ENCODE measurements at regions not wholly inside any gene's neighbourhood (a gene's known extent, or its start where the extent isn't known, plus 50 kb on each side); places are given as distances from the start of the nearest gene placed in this dataset.
A peak's percentile ranks its signal among the peaks of the same experiment; 100 is the strongest.

- DNase-seq: no peak
These were observed 54.6 kb downstream of the ZFP36L2 start for GRCh38 chr2:43171789-43172188.

- no peak for DNase-seq
These were observed 55.9 kb downstream of the ZFP36L2 start for GRCh38 chr2:43170405-43171105.

DNA sequence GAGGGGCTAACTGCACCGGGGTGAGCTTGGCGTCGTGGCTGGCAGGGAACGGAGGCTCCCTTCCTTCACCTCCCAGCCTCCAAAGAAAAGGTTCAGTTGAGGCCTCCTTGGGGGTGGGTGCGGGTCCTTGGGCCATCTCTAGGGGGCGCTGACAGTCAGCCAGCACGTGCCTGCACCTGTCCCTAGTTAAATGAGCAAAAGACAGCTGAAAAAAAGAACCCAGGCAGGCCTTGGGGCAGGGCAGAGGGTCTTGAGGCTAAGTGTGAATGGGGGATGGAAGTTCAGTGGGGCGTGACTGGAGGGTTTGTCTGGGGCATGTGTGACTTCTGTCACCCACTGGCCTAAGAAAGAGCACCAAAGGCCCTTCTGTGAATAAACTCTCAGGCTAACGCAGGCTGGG, 56.4 kb downstream of the ZFP36L2 start:
- peak; percentile 85 for DNase-seq

- DNase-seq: peak; percentile 78
These were observed 57.1 kb downstream of the ZFP36L2 start for GRCh38 chr2:43169099-43169945.

GRCh38 chr2:43168016-43168369, 58.4 kb downstream of the ZFP36L2 start:
- DNase-seq: no peak

DNA sequence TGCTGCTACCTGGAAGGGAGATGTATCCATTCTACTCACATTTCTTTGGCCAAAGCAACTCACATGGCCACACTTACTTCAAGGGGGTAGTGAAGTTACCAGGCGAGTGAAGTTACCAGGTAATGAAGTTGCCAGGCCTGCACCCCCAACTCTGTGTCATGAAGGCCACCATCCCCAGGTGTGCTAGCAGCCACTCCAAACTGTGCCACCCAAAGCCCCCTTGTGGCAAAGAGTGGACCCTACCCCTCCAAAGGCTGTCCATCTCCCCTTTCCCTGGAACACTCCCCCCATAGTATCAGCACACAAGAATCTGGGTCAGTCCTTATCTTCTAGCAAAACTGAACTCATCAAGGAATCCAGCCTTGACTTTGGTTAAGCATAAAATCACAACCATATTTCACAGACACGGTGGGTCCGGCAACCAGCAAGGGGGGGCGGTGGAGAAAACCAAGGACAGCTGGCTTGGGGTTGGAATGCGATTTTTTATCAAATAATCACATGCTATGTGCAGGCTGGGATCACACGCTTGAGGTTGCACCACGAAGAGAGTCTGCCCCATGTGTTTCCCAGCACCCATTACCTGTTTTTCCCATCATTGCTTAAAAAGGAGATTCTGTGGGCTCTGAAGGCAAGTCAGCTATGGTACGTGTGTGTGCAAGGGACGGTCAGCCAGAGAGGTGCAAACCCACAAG, 60.9 kb downstream of the ZFP36L2 start:
- DNase-seq: no peak

DNA sequence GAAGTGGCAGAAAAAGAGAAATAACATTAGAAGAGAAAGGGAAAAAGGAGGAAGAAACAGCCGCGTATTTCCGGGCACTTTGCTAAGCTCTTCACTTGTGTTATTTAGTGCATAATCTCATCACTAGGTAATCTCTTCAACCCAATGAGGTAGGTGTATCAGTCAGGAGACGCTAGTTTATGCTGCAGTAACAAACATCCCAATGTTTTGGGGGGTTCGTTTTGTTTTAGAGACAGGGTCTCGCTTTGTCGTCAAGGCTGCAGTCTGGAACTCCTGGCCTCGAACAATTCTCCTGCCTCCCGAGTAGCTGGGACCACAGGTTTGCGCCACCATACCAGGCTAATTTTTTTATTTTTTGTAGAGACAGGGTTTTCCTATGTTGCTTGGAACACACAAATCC, 61.7 kb downstream of the ZFP36L2 start:
- DNase-seq: no peak

DNA sequence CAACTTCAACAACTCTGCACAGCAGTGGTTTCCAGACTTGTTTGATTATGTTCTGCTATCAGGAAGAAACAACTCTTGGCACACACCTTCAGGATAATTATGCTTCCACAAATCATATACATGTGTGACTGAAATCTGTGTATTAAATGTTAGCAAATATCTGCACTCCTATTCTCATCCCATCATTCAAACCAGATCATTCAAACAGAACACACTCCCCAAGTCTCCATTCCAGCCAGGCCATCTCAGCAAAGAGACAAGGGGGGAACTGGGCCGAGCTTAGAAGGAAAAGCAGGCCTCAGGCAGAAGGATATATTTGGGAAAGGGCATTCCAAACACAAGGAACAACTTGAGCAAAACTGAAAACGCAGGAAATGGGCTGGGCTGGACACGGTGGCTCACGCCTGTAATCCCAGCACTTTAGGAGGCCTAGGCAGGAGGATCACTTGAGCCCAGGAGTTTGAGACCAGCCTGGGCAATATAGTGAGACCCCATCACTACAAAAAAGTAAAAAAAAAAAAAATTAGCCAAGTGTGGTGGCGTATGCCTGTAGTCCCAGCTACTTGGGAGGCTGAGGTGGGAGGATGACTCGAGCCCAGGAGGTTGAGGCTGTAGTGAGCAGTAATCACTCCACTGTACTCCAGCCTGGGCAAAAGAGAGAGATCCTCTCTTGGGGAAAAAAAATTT, 62.7 kb downstream of the ZFP36L2 start:
- DNase-seq: no peak

- DNase-seq: no peak
These were observed 64.0 kb downstream of the ZFP36L2 start for GRCh38 chr2:43162511-43162776.

GRCh38 chr2:43161650-43162510, 64.5 kb downstream of the ZFP36L2 start:
- DNase-seq: no peak

GRCh38 chr2:43160778-43161177, 65.6 kb downstream of the ZFP36L2 start:
- no peak for DNase-seq

- peak; percentile 75 for DNase-seq
These were observed 66.6 kb downstream of the ZFP36L2 start for GRCh38 chr2:43159797-43160196.

DNA sequence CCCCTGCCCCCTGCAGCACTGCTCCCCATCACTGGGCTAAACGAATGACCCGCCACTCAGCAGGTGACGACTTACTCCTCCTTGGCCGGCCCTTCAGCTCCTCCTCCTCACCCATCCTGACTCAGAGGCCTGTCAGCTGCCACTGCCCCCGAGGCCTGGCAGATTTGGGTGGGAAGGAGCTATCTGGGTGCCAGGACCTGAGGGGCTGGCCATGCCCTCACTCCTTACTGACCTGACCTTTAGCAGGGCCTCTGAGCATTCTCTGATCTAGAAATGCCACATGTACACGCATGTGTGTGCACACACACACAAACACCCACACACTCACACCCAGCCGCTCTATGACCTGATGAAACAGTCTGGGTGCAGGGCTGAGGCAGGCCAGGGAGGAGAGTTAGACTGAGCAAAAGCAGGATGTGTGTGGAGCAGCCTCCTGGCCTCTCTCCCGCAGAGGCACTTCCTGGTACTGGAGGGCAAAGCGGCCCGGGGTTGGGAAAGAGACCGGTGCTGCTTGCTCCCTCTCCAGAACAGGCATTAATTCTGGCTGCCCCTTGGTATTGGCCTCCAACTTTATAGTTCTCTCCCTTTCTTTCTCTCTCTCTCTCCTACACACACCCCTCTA, 68.0 kb downstream of the ZFP36L2 start:
- peak; percentile 84 for DNase-seq

DNA sequence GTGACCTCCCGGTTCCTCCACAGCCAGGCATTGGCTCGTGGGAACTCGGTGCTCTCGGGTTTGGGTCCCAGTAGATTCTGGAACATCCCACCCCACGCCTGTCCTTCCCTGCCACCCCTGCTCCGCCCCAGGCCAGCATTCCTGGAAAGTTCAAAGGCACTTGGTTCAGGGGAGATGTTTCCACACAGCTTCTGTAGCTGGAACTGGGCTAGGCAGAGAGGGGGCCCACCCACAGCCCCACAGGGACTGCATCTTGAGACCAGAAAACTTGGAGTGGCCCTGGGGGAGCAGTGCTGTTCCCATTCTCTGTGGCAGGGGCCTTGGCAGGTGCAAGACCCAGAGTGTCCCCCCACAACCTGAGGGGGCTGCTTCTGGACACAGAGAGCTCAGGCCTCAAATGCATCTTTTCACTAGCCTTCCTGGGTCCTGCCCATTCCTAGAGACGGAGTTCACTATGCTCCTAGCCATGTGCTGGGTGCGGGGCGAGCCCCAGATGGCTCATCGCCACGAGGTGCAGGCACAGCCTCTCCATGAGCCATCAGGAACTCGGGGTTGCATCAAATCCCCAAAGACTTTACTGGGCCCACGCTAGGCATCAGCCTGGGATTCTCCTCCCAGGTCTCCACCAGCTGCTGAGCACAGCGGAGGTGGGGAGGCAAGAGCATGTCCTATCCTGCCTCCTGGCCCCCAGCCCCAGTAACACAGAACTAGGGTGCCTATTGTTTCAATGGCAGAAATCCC, 68.7 kb downstream of the ZFP36L2 start:
- no peak for DNase-seq

DNA sequence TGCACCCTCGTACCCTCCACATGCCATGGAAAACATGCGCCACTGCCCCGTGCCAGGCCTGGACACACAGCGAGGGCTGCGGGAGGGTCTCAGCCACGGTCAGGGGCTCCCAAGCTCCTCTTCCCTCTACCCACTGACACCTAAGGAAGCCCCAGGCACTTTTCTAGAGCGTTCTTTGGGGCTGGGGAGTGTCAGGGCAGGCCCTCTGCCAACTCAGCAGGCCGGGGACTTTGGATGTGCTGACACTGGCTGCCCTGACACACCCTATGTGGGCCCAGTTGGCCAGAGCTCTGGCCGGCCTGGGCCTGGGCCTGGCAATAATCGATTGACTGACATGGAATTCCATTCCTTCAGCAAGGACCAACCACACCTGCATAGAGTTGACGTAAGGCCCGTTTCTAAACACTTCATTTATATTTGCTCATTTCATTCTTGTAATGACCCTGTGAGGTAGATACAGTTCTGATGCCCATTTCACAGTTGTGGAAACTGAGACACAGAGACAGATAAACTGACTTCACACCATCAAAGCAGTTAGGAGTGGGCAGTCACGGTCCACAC, 70.5 kb downstream of the ZFP36L2 start:
- DNase-seq: no peak

DNA sequence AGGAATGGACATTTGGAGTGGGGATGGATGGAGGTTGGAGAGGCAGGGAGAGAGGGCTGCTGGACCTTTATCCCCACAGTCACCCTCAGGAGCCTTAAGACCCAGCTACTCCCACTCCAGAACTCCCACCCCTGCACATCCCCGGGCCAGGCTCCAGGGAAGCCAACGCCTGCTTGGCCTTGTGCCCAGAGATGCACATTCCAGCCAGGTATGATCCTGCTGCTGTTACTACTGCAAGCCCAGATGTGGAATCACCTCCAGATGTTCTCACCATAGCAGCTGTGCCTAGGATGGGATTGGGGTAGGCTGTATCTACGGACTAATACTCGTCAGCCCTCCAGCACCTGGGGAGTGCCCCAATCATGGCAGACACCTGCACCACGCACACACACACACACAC, 71.7 kb downstream of the ZFP36L2 start:
- DNase-seq: no peak

GRCh38 chr2:43152741-43153647, 73.4 kb downstream of the ZFP36L2 start:
- DNase-seq: no peak

GRCh38 chr2:43152186-43152585, 74.2 kb downstream of the ZFP36L2 start:
- DNase-seq: no peak

DNA sequence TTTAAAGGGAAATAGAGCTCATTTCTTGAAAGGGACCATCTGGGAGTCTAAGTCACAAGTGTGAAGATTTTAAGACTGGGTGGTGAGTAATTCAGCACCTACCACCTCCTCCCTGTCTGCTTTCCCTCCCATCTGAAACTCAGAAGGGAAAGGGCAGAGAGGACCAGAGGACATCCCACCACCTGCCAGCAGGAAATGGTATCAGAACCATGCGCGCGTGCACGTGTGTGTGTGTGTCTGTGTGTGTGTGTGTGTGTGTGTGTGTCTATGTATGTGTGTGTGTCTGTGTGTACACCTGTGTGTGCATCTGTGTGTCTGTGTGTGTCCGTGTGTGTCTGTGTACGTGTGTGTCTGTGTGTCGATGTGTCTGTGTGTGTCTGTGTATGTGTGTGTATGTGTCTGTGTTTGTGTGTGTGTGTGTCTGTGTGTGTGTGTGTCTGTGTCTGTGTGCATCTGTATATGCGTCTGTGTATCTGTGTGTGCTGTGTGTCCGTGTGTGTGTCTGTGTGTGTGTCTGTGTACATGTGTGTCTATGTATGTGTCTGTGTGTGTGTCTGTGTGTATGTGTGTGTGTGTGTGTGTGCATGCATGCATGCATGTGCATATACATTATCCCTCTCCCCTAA, 76.8 kb downstream of the ZFP36L2 start:
- DNase-seq: peak; percentile 84
